ENCODE measurements at regions not wholly inside any gene's neighbourhood (a gene's known extent, or its start where the extent isn't known, plus 50 kb on each side); places are given as distances from the start of the nearest gene placed in this dataset.

DNA sequence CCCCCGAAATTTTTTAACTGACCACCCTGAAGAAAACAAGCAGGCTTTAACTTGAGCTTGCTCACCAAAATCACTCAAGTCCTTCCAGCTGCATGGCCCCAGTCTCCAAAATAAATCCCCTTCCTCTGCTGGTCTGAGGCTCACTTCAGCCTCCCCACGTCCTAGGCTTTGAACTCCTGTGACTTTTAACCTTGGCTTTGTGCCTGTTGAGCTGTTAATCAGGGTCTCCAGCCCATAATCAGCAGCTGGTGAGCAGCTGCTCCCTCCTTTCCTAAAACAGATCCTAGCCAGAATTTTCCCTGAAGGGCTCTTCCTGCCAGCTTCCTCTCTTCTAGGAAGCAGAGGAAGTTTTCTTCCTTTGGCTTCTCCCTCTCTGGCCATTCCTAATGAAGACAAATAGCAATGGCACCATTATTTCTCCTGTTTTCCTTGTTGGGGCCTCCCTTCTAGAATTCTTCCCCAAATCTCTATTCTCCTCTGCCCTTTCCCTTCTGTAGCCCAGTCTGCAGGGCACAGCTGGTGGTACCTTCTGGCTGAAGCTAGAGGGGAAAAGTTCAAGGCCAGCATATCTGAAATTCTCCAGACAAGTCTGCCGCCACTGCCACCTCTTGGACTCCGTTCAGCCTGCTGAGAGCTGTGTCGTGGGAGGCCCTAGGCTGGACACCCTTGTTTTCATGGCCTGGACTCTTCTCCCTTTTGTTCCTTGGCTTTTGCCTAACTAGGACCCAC is 152.1 kb downstream of the NOC3L start:
- DNase-seq, result no peak
- in situ Hi-C loops (cut with HindIII; ENCODE audit: low pct_ligation_motif_present, low pct_unique_long_range_greater_than_20kb, low sequenced_read_pairs), result no loop called here

DNA sequence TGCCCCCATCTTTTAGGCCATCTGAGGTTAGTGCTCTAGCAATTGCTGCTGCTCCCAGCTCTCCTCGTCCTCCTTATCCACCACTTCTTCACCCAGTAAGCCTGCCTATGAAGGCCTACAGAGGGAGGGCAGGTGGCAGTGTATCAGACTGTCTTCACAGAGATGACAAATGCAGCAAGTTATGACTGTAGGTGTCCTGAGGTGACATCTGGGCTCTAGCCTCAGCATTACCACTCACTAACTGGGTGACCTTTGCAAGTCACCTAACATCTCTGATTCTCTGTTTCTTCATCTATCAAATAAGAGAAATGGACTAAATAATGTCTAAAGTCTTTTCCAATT is 151.6 kb downstream of the NOC3L start:
- no peak for DNase-seq
- in situ Hi-C loops (cut with HindIII; ENCODE audit: low pct_ligation_motif_present, low pct_unique_long_range_greater_than_20kb, low sequenced_read_pairs), result no loop called here

DNA sequence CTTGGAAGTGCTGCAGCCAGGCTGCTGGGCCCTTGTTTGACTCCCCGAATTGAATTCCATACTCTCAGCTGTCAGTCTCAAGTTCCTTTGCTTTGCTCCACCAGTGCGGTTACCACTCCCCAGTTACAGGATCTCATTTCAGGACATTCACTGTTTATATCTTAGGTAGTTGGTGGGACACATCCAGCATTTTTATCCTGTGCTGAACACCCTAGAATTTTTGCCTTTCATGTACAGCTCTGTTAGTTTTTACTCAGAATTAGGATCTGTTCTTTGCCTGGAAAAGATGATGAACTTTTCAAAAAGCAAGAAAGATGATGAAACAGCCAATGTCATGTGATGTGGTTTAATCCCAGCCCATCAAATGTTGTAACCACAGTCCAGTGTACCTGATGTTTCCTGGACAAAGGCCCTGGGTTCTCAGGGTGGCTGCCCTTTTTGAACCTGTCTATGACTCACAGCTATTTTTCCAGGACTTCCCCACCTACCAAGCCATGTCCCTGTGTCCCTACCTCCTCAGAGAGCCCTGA is 149.7 kb downstream of the NOC3L start:
- no peak for DNase-seq
- in situ Hi-C loops (cut with HindIII; ENCODE audit: low pct_ligation_motif_present, low pct_unique_long_range_greater_than_20kb, low sequenced_read_pairs), result no loop called here

DNA sequence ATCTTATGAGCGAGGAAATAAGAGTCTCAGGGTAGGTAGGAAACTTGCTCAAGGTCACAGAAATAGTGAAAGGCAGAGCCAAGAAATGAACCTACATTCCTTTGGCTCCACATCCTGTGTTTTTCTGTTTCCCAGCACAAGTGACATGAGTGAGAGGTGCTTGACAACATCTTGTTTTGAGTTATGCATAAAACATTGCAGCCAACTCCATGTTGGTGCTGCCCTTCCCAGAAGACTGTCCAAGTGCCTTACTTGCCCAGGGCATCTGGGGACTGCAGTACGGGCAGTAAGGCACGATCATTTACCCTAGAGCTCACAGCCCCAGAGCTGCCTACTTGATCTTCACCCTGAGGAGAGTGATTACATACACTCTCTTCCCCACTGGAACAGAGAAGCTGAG is 148.8 kb downstream of the NOC3L start:
- DNase-seq, result no peak
- in situ Hi-C loops (cut with HindIII; ENCODE audit: low pct_ligation_motif_present, low pct_unique_long_range_greater_than_20kb, low sequenced_read_pairs), result no loop called here

DNA sequence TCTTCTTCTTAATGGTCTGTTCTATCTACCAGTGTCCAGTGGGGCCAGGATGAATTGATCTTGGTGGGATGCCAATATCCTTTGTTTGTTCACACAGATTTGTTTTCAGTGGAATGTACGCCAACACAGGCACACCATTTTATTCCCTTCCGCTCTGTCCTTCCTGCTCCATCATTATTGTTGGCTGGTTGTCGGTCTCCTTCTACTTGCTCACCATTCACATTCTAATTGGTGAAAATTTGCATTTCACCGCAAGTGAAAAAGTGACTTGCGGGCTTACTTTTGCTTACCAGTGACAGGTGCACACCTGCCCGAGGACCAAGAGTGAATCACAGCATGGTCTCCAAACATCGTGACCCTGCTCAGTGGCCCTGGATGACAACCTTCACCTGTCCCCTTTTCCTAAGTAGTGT is 148.3 kb downstream of the NOC3L start:
- no peak for DNase-seq
- in situ Hi-C loops (cut with HindIII; ENCODE audit: low pct_ligation_motif_present, low pct_unique_long_range_greater_than_20kb, low sequenced_read_pairs), result no loop called here

DNA sequence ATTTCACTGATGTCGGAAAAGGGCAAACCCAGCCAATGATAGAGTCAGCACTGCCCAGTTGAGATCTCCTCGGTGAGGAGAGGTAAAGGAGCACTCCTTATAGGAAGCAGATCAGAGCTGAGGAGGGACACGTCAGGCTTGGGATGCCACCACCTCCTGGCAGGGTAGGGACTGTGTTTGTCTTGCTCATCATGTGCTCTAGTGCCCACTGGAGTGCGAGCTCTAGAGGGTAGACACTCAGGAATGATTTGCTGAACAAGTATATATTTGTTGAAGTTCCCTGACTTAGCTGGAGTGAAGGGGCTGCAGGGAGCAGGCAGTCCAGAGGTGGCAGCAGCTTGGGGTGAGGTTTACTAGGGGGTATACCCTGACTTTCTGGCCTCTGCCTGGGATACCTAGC is 146.5 kb downstream of the NOC3L start:
- in situ Hi-C loops (cut with HindIII; ENCODE audit: low pct_ligation_motif_present, low pct_unique_long_range_greater_than_20kb, low sequenced_read_pairs), result no loop called here
- no peak for DNase-seq

DNA sequence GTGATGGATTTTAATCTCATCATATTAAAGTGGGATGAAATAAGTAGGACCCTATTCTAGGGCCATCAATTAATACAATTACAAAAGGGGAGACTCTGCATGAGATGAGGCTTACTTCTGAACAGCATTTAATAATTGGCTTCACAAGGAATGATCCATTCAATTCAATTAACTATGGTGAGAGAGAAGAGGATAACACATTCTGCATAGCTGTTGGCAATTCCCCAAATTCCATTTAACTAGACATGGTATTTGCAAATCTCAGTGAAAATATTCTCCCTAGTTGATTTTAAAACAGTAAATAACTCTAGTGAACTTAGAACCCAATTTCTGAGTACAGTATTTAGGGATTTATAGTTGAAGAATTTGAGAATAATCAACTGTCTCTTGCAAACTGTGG is 145.3 kb downstream of the NOC3L start:
- DNase-seq, result no peak
- in situ Hi-C loops (cut with HindIII; ENCODE audit: low pct_ligation_motif_present, low pct_unique_long_range_greater_than_20kb, low sequenced_read_pairs), result no loop called here

DNA sequence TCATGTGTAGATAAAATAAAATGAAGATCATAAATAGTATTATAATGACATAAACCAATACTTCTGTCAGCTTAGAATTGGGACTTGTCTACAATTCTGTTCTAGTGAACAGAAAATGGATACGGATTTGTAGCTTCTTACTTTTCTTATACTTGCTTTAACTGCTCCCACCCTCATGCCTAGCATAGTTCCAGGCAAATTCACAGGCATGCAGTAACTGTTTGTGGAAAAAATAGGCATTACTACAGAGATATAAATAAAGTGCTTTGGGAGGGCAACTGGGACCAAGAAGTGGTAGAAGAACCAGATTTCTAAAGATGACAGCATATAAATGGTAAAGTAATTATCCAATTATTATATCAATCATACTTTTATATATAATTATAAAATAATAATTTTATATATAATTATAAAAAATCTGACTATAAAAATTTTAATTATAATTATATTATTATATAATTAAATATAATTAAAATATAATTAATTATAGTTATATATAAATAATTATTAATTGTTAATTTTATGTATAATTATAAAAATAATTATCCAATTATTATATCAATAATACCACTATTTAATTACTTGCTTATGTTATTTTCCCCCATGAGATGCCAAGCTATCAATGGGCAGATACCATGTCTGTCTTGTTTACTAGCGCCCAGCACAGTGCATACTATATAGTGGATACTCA is 144.1 kb downstream of the NOC3L start:
- in situ Hi-C loops (cut with HindIII; ENCODE audit: low pct_ligation_motif_present, low pct_unique_long_range_greater_than_20kb, low sequenced_read_pairs), result no loop called here
- no peak for DNase-seq

DNA sequence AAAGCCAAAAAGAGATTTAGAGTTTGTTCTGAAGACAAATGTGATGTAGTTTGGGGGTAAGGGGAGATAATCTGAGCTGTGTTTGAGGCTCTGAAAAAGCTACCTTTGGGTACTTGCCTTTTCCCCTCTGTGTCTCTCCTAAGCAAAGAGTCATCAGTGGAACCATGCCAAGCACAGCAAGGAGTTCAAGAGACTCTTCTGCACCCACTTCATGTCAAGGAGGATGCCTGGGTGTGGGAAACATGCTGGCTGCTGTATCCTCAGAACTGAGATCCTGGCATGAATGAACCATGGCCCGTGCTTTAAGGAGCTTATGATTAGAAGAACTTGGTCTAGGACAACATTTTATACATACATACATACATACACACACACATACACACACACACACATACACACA is 142.9 kb downstream of the NOC3L start:
- in situ Hi-C loops (cut with HindIII; ENCODE audit: low pct_ligation_motif_present, low pct_unique_long_range_greater_than_20kb, low sequenced_read_pairs), result no loop called here
- DNase-seq, result no peak

DNA sequence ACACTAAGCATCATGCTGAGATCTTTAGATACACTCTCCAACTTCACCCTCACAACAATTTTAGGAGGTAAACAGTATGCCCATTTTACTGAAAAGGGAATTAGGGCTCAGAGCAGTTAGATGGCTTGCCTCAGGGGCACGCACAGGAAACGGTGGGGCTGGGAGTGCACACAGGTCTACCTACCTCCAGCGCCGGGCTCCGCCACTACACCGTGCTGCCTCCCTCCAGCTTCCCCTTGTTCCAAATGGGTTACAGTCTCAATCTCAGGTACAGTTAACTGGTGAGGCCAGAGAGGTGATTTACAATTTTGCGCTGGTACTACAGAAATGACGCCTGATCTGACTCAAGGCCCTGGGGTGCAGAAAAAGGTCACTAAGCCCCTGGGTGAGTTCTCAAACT is 142.0 kb downstream of the NOC3L start:
- DNase-seq, result no peak
- in situ Hi-C loops (cut with HindIII; ENCODE audit: low pct_ligation_motif_present, low pct_unique_long_range_greater_than_20kb, low sequenced_read_pairs), result no loop called here

DNA sequence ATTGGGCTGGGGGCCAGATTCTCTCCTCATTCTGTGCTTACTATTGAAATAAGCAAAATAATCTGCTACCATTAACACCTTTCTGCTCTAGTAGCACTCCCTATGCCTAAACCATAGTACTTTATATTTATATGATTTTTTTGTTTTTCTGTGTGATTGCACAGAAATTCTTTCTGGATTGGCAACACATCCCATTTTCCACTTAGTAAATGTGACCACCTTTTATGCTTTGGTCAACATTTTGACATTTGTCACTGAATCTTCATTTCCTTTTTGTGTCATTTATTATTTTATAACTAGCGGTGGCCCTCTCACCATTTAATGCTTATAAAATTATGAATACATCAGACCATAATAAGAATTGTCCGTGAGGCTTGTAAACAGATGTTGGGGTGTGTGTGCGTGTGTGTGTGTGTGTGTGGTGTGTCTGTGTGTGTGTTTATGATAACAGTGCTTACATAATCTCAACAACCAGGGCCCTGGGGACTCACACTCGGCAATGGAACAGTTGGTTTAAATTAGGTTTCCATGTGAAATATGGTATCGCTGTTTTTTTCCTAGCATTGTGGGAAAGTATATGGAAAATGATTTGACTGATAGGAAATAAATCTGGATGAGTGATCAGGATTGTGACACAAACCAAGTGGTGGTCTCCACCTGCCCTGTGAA is 138.9 kb downstream of the NOC3L start:
- DNase-seq, result no peak
- in situ Hi-C loops (cut with HindIII; ENCODE audit: low pct_ligation_motif_present, low pct_unique_long_range_greater_than_20kb, low sequenced_read_pairs), result no loop called here

DNA sequence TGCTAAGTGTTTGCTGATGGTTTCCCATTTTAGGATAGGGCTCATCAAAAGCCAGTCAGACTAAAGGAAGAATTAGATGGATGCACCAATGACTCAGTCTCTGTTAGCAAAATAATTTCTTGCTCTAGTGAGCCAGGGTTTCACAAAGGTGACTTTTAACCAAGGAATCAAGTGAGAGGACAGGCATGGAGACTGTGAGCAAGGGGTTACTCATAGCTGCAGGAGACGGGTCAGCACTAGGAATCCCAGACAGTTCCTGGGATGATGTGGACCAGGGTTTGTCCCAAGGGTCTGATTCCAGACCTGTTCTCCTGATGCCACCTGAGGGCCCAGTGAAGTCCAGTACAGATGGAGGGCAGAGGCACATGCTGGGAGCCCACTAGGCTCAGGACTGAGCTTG is 138.1 kb downstream of the NOC3L start:
- in situ Hi-C loops (cut with HindIII; ENCODE audit: low pct_ligation_motif_present, low pct_unique_long_range_greater_than_20kb, low sequenced_read_pairs), result no loop called here
- peak; percentile 80 for DNase-seq

DNA sequence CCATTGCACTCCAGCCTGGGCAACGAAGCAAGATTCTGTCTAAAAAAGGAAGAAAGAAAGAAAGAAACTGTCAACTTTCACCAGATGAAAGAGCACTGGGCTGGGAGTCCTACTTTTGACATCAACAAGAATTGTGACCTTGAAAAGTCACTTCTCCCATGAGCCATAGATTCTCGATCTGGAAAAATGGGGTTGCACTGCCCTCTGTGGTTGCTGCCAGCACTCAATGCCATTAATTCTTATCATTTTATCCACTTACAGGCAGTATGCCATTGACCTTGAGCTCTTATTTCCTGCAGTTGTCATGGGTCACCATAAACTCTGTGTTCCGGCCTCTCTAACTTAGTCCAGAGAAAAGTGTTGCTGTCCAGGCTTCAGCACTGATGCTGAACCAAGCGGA is 137.2 kb downstream of the NOC3L start:
- DNase-seq, result peak; percentile 31
- in situ Hi-C loops (cut with HindIII; ENCODE audit: low pct_ligation_motif_present, low pct_unique_long_range_greater_than_20kb, low sequenced_read_pairs), result no loop called here

DNA sequence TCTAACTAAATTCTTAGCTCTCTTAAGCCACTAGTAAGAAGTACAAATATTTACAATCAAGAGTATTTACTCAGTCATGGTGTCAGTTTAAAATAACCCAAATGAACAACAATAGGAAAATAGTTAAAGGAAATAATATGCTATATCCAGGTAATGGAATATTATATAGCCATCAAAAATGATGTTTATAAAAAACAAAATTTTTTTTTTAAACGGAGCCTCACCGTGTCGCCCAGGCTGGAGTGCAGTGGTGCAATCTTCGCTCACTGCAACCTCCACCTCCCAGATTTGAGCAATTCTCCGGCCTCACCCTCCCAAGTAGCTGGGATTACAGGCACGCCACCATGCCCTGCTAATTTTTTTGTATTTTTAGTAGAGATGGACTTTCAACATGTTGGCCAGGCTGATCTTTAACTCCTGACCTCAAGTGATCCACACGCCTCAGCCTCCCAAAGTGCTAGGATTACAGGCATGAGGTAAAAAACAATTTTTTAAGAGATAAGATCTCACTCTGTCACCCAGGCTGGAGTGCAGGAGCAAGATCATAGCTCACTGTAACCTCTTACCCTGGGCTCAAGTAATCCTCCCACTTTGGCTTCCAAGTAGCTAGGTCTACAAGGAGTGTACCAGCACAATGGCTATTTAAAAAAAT is 132.5 kb downstream of the NOC3L start:
- DNase-seq, result no peak
- in situ Hi-C loops (cut with HindIII; ENCODE audit: low pct_ligation_motif_present, low pct_unique_long_range_greater_than_20kb, low sequenced_read_pairs), result no loop called here

DNA sequence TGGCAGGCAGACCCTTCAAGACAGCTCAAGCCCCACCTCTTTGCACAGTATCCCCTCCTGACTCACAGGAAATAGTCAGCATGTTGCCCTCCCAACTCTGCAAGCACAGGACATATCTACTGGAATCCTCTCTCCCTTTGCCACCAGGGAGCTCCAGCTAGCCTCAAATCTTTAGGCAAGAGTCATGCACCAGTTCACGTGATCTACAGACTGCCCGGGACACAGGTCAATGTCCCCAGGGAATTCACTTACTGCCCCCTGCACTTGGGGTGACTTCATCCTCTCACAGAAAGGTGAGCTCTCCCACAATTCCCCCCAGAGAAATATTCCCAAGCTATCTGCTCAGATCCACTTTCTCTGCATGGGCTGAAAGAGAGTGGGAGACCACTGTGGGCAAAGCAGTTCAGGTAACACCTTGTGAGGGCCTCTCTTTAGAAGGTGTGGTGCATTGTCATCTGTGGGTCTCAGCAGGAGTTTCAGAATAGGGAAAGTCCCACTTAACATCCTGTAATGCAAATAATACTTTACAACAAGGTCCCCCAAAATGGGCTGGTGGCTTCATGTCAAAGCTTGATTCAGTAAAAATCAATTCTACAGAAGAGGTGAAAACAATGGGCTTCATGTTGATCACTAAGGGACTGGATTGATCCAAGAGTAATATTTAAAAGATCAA is 129.9 kb downstream of the NOC3L start:
- in situ Hi-C loops (cut with HindIII; ENCODE audit: low pct_ligation_motif_present, low pct_unique_long_range_greater_than_20kb, low sequenced_read_pairs), result no loop called here
- no peak for DNase-seq

DNA sequence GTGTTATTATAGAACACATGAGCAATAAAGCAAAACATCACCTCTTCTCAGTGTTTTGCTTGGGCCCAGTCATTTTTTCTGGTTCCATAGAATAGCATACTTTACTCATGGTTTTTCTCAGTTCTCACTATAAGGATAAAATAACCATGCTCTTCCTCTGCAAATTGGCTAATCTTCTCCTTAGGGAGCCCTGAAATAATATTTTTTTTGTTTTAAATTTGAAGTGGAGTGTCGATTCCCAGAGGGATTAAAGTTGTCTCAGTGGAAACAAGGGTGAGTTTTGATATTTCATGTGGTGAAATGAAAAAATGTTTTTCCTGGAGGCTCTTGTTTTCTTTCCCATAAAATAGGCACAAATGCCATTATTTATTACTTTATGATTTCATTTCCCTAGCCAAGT is 127.3 kb downstream of the NOC3L start:
- in situ Hi-C loops (cut with HindIII; ENCODE audit: low pct_ligation_motif_present, low pct_unique_long_range_greater_than_20kb, low sequenced_read_pairs), result no loop called here
- DNase-seq, result no peak

DNA sequence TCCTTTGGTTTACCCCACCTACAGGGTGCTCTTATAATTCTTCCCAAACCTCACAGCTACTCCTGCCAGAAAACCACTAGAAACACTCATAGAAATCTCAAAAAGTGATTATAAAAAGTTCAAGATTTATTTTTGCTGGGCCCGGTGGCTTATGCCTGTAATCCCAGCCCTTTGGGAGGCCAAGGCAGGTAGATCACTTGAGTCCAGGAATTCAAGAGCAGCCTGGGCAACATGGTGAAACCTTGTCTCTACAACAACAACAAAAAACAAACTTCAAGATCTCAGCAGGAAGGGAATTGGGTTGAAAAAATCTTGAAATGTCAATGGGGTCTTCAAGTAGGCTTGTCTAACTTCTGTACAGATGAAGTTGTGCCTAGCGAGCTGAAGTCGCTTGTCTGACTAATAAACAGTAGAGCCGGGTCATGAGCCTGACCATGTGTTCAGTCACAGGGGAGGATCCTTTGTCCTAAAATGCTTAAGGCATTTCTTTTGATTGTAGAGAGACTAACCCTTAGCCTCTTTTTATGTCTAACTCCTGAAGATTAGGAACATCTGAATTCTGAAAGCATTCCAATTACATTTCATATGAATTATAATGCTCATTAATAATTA is 124.6 kb downstream of the NOC3L start:
- in situ Hi-C loops (cut with HindIII; ENCODE audit: low pct_ligation_motif_present, low pct_unique_long_range_greater_than_20kb, low sequenced_read_pairs), result no loop called here
- no peak for DNase-seq

DNA sequence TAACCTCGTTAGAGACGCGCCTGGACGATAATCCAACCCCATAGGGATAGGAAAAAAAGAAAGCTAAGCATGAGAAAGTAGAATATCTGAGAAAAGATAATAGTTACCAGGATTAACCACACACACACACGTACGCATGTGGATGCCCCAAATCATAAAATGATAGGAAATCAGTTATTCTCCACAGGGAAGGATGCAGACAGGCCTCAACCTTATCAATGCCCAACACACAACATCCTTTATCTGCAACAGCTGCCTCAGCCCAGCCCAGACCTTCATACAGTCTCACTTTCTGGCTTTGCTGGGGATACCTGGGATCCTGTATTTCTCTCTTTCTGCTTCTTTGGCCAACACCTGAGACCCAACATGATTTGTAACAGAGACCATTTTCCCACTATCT is 123.0 kb downstream of the NOC3L start:
- in situ Hi-C loops (cut with HindIII; ENCODE audit: low pct_ligation_motif_present, low pct_unique_long_range_greater_than_20kb, low sequenced_read_pairs), result no loop called here
- no peak for DNase-seq
